Kidney capillary endothelial cell (primary cell): ENCODE measurements at regions not wholly inside any gene's neighbourhood (a gene's known extent, or its start where the extent isn't known, plus 50 kb on each side); places are given as distances from the start of the nearest gene placed in this dataset.
"Not testable (repeated sequence)": the region's sequence is repeated elsewhere in the genome, so short reads cannot be mapped to it uniquely, and the experiment has no call there.

Source experiments
- DNase-seq: peaks from one replicate; pipeline ENCODE4 v3.0.0-alpha.2; 2018; ENCODE audit warnings: low spot score

GRCh38 chr7:142698429-142698828, 50.8 kb upstream of the PRSS1 start:
- DNase-seq = no peak

GRCh38 chr7:142697270-142697669, 52.0 kb upstream of the PRSS1 start:
- DNase-seq = no peak

GRCh38 chr7:142696456-142697179, 52.7 kb upstream of the PRSS1 start:
- DNase-seq = no peak

GRCh38 chr7:142693911-142694310, 55.4 kb upstream of the PRSS1 start:
- no peak for DNase-seq

GRCh38 chr7:142690554-142691182, 58.6 kb upstream of the PRSS1 start:
- DNase-seq = no peak

GRCh38 chr7:142689439-142690120, 59.7 kb upstream of the PRSS1 start:
- DNase-seq = no peak

GRCh38 chr7:142685877-142686508, 63.3 kb upstream of the PRSS1 start:
- no peak for DNase-seq

GRCh38 chr7:142681314-142682092, 67.8 kb upstream of the PRSS1 start:
- DNase-seq = no peak

- no peak for DNase-seq
Observed at GRCh38 chr7:142671506-142671905, 77.8 kb upstream of the PRSS1 start.

GRCh38 chr7:142670511-142670910, 78.8 kb upstream of the PRSS1 start:
- no peak for DNase-seq

GRCh38 chr7:142669074-142669654, 80.1 kb upstream of the PRSS1 start:
- no peak for DNase-seq

GRCh38 chr7:142668495-142668894, 80.8 kb upstream of the PRSS1 start:
- DNase-seq = no peak

- DNase-seq = no peak
Observed at GRCh38 chr7:142657376-142657775, 91.9 kb upstream of the PRSS1 start.

- no peak for DNase-seq
Observed at GRCh38 chr7:142654398-142654797, 94.9 kb upstream of the PRSS1 start.

GRCh38 chr7:142647749-142648148, 101.5 kb upstream of the PRSS1 start:
- no peak for DNase-seq

GRCh38 chr7:142646386-142647140, 102.7 kb upstream of the PRSS1 start:
- no peak for DNase-seq

GRCh38 chr7:142645777-142646176, 103.5 kb upstream of the PRSS1 start:
- no peak for DNase-seq

GRCh38 chr7:142642316-142642715, 107.0 kb upstream of the PRSS1 start:
- no peak for DNase-seq

GRCh38 chr7:142641252-142641651, 108.0 kb upstream of the PRSS1 start:
- DNase-seq = not testable (repeated sequence)

GRCh38 chr7:142638581-142638980, 110.7 kb upstream of the PRSS1 start:
- DNase-seq = no peak

- no peak for DNase-seq
Observed at GRCh38 chr7:142637240-142637639, 112.0 kb upstream of the PRSS1 start.
